CMK (cell line): ENCODE measurements at regions not wholly inside any gene's neighbourhood (a gene's known extent, or its start where the extent isn't known, plus 50 kb on each side); places are given as distances from the start of the nearest gene placed in this dataset.

Source experiments
- DNase-seq: peaks from one replicate; pipeline ENCODE4 v3.0.0-alpha.2; 2010; ENCODE audit warnings: low read depth

- no peak for DNase-seq
These were observed 223.5 kb downstream of the BTG1 start for GRCh38 chr12:91922139-91922538.

GRCh38 chr12:91921555-91921954 is 224.1 kb downstream of the BTG1 start:
- no peak for DNase-seq

DNA sequence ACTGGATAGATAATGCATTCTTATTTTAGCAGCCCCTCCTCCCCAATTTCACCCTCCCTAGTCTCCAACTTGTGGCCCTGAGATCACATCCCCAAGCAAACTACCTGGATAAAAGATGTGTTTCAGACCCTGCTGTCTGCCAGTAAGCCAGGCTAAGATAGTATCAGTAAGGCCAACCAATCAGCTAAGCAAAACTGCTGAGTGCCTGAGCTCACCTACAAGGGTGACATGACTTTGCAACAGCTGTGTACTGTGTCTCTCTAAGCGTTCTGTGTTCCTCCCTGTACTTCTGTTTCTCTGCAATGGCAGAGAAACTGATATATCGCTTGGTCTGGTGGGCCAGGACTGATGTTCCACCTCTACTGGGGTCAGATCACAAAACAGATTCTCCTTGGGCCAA is 224.9 kb downstream of the BTG1 start:
- no peak for DNase-seq

DNA sequence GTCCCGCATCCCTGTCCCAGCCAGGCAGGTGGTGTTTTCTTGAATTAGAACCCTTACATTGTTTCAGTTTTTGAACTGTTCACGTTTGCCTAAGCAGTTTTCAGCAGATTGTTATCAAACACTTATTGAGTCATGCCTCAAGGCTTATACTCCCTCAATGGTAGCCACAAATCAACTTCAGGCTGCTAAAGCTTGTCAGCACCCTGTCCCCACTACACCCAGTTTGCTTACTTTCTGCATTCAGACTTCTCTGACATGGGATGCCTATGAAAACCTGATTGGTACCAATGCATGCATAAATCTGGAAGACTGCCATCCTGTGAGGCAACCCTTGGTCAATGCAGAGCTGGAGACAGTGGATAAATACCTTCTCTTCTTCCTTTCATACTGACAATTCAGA is 225.4 kb downstream of the BTG1 start:
- no peak for DNase-seq

DNA sequence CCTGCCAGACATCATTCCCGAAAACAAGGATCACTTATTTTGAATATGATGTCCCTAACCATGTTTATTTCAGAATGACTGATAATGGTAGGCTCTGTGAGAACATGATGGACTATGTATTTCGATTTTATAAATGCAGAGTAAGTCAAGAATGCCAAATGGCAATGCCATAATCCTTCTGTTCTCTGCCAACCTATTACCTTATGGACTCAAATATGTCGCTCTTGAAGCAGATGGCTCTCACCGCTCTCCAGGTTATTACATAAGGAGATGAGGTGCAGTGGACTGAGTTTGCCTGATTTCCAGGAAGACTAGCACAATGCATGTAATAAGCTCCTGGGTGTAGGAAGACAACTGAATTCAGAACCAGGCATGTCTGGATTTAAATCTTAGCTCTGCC is 227.2 kb downstream of the BTG1 start:
- no peak for DNase-seq

DNA sequence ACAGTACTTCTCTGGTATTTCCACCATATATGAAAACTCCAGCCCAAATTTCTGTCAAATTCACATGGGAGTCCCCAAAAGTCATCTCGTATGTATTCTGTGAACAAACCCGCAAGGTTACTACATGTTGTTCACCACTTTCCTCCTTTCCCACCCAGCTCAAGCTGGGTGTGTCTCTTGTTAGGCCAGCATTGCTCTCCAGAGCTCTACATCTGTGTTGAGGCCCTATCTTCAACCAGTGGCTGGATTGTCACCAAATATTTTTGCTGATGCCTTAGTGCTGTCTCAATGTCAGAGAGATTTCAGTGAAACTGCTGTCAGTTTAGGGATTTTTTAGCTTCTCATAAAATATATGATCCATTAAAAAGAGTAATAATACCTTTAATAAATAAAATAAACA is 230.9 kb downstream of the BTG1 start:
- no peak for DNase-seq

- no peak for DNase-seq
These were observed 232.0 kb downstream of the BTG1 start for GRCh38 chr12:91913651-91914050.

DNA sequence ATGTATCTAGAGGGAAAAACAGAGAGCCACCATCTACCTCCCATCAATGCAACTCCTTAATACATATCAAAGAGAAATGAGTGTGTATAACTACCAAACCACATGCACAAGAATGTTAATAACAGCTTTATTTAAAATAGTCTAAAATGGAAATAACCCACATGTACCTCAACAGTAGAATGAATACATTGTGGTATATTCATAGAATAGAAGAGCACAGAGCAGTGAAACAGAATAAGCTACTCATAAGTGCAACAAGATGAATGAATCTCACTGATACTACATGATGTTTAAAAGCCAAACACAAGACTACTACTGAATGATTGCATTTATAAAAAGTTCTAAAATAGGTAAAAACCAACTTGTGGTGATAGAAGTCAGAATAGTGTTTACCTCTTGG is 232.5 kb downstream of the BTG1 start:
- DNase-seq, result no peak

- DNase-seq, result no peak
These were observed 233.5 kb downstream of the BTG1 start for GRCh38 chr12:91912178-91912577.

- no peak for DNase-seq
These were observed 234.7 kb downstream of the BTG1 start for GRCh38 chr12:91910871-91911388.

- no peak for DNase-seq
These were observed 242.6 kb downstream of the BTG1 start for GRCh38 chr12:91902860-91903683.

- no peak for DNase-seq
These were observed 244.1 kb downstream of the BTG1 start for GRCh38 chr12:91901381-91902074.

DNA sequence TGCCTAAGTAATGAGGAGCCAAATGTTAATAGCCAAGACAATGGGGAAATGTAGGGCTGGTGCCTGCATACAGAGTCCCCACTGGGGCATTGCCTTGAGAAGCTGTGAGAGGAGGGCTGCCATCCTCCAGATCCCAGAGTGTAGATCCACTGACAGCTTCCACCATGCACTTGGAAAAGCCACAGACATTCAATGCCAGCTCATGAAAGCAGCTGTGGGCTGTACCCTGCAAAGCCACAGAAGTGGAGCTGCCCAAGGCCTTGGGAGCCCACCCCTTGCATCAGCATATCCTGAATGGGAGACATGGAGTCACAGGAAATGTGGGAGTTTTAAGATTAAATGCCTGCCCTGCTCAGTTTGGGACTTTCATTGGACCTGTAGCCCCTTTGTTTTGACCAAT is 244.7 kb downstream of the BTG1 start:
- DNase-seq, result no peak

- no peak for DNase-seq
These were observed 246.6 kb downstream of the BTG1 start for GRCh38 chr12:91899056-91899455.

DNA sequence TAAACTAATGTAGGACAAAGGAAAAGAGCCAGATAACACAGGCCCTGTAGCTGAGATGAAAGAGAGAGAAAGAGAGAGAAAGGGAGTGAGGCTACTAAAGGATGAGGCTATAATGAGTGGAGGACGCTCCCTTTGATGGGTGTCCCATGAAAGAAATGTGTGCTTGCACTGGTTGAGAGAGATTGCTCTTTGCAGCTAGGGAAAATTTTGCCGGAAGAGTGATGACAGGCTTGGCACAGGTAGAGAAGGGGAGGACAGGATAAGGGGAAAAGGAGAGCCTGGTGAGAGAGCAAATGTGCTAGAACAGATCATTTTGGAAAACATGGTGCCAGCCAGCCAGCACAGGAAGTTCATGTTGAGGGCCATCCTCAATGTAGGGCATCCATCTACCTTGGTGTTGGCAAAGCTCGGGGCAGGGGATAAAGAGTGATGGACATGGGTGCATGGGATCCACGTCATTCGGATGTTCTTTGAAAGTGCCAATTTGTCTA is 248.6 kb downstream of the BTG1 start:
- DNase-seq, result no peak

GRCh38 chr12:91896286-91897024 is 249.2 kb downstream of the BTG1 start:
- no peak for DNase-seq

DNA sequence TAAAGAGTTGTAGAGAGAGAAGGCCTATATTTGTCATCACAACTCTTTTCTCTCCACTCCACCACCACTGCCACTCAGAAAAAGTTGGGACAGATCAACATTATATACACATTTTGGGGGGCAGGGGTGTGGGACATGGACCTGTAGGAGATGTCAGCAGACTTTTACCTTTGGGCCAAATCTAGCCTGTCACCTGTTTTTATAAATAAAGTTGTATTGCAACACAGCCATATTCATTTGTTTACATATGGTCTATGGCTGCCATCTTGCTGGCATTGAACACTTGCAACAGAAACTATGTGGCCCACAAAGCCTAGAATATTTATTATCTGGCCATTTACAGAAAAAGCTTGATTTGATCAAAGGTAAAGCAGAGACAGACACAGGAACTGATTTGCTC is 250.7 kb downstream of the BTG1 start:
- no peak for DNase-seq

- no peak for DNase-seq
These were observed 252.2 kb downstream of the BTG1 start for GRCh38 chr12:91893476-91893875.

- DNase-seq, result no peak
These were observed 253.4 kb downstream of the BTG1 start for GRCh38 chr12:91892081-91892855.

GRCh38 chr12:91890742-91891141 is 254.9 kb downstream of the BTG1 start:
- DNase-seq, result no peak

- no peak for DNase-seq
These were observed 255.7 kb downstream of the BTG1 start for GRCh38 chr12:91889910-91890309.

DNA sequence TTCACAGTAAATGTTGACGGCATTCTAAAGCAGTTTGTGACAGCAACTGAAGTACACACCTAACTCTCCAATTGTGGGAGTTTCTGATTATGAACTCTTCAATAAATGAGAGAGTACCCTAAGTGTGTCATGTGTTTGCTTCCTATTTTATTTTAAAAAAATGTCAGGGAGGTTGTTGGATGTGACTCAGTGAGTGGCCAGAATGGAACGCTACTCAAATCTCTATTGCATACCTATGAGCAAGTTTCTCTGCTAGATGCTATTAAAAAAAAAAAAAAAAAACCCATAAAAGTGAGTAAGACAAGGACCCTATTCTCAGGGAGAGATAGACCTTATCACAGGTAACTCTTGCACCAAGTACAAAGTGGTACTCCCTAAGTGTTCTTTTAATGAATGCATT is 256.6 kb downstream of the BTG1 start:
- DNase-seq, result no peak
